ENCODE measurements at regions not wholly inside any gene's neighbourhood (a gene's known extent, or its start where the extent isn't known, plus 50 kb on each side); places are given as distances from the start of the nearest gene placed in this dataset.

DNA sequence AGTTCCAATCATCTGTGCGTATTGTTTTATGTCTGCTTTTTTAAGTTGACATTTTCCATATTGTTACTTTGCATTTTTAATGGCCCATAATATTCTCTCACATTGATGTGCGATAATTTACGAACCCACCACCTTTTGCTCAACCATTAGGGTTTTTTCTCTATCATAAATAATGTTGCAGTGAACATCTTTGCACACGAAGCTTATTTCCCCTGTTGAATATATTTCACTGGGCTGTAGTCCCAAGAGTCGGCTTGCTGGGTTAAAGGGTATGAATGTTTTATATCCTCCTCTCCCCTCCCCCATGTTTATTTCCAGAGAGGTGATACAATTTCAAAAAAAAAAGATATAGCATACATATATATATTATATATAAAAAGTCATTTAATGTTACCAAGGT, 272.7 kb upstream of the RGMA start:
- no peak overlapping the region for H3K27ac Mint-ChIP-seq
- no peak for ATAC-seq (replicated peaks in 1 of 4)
- no peak for DNase-seq
- no peaks in the 10 kb centered on the region for H3K36me3 Mint-ChIP-seq
- H3K9me3 ChIP-seq = no peaks in the 10 kb centered on the region
- H3K4me3 Mint-ChIP-seq = no peak overlapping the region
- H3K36me3 ChIP-seq (ENCODE audit: control insufficient read depth in 2 of 2, extremely low read depth in 1 of 2, insufficient read depth in 1 of 2, low read length in 1 of 2) = no peaks in the 10 kb centered on the region
- no peak overlapping the region for H3K27ac ChIP-seq (ENCODE audit: low read length)
- H3K9me3 Mint-ChIP-seq = no peaks in the 10 kb centered on the region
- H3K4me3 ChIP-seq (ENCODE audit: control insufficient read depth in 1 of 2, extremely low read depth in 1 of 2, low read length in 1 of 2) = no peak overlapping the region
- WGBS (ENCODE audit: insufficient coverage) = no CpG with 5 or more reads among the region's 5 CpGs
- H3K27me3 Mint-ChIP-seq = peaks cover 8 to 13% of the 10 kb centered on the region in 2 donors
- H3K4me1 ChIP-seq (ENCODE audit: control insufficient read depth in 1 of 2, extremely low read depth in 1 of 2, insufficient read depth in 2 of 2, low read length in 2 of 2) = no peaks in the 10 kb centered on the region
- ChIA-PET CTCF (no interaction called here), POLR2A (no interaction called here)
- peaks cover 0 to 14% of the 10 kb centered on the region in 2 experiments for H3K27me3 ChIP-seq (replicated peaks in 1 of 2; ENCODE audit: control insufficient read depth in 2 of 2, extremely low read depth in 1 of 2, insufficient read depth in 2 of 2, low read length in 1 of 2)
- no peaks in the 10 kb centered on the region for H3K4me1 Mint-ChIP-seq

DNA sequence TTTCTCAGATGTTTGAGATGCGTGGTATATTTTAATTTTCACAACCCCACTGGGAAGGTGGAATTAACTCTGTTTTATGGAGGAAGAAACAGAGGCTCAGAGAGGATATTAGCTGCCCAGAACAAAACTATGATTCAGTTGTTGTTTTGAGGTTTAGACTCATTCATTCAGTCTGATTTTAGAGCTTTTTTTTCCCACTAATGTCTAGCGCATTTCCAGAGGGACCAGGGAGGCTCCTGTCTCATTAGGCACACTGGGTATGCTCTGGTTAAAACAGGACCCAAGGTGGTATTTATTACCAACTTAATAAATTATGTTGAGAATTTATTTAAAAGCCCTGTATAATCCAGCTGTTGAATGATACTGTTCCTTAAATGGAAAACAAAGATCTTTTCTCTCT, 272.0 kb upstream of the RGMA start:
- no peak overlapping the region for H3K27ac ChIP-seq (ENCODE audit: low read length)
- no CpG with 5 or more reads among the region's 2 CpGs for WGBS (ENCODE audit: insufficient coverage)

DNA sequence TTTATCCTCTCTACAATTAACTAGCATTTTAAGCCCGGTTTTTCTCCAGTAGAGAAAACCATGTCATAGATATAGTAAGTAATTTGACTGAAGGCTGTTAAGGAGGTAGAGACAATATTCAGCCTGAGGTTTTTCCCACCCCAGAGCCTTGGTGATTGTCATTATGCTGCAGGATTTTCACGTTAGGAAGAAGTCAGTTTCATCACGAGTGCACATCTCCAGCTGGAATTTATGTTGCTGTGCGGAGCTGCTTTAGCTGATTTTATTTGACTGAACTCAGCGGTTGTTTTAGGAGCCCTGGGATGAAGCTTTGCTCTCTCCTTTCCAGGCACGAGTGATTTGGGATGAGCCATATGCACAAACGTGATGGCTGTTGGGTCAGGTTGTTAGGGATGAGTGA, 271.3 kb upstream of the RGMA start:
- 89% methylated on average over 3 of the region's 7 CpGs for WGBS (ENCODE audit: insufficient coverage)
- DNase-seq (no peak), ATAC-seq (replicated peaks in 1 of 4) (no peak)
- H3K27ac ChIP-seq (ENCODE audit: low read length) = no peak overlapping the region
- H3K36me3 ChIP-seq (ENCODE audit: control insufficient read depth in 2 of 2, extremely low read depth in 1 of 2, insufficient read depth in 1 of 2, low read length in 1 of 2) = no peaks in the 10 kb centered on the region
- no peak overlapping the region for H3K4me3 ChIP-seq (ENCODE audit: control insufficient read depth in 1 of 2, extremely low read depth in 1 of 2, low read length in 1 of 2)
- no peaks in the 10 kb centered on the region for H3K36me3 Mint-ChIP-seq
- no peak overlapping the region for H3K4me3 Mint-ChIP-seq
- no peaks in the 10 kb centered on the region for H3K4me1 ChIP-seq (ENCODE audit: control insufficient read depth in 1 of 2, extremely low read depth in 1 of 2, insufficient read depth in 2 of 2, low read length in 2 of 2)
- peaks cover 7 to 8% of the 10 kb centered on the region in 2 donors for H3K27me3 Mint-ChIP-seq
- H3K27me3 ChIP-seq (replicated peaks in 1 of 2; ENCODE audit: control insufficient read depth in 2 of 2, extremely low read depth in 1 of 2, insufficient read depth in 2 of 2, low read length in 1 of 2) = peaks cover 0 to 8% of the 10 kb centered on the region in 2 experiments
- H3K9me3 ChIP-seq = no peaks in the 10 kb centered on the region
- H3K27ac Mint-ChIP-seq = no peak overlapping the region
- ChIA-PET POLR2A (no interaction called here), CTCF (no interaction called here)
- no peaks in the 10 kb centered on the region for H3K9me3 Mint-ChIP-seq
- no peaks in the 10 kb centered on the region for H3K4me1 Mint-ChIP-seq

More for the DNA sequence above, 272.0 kb upstream of the RGMA start:
- peaks cover 8 to 13% of the 10 kb centered on the region in 2 donors for H3K27me3 Mint-ChIP-seq
- ATAC-seq (replicated peaks in 1 of 4) = no peak
- H3K36me3 ChIP-seq (ENCODE audit: control insufficient read depth in 2 of 2, extremely low read depth in 1 of 2, insufficient read depth in 1 of 2, low read length in 1 of 2) = no peaks in the 10 kb centered on the region
- no peaks in the 10 kb centered on the region for H3K36me3 Mint-ChIP-seq
- DNase-seq = no peak
- no peaks in the 10 kb centered on the region for H3K9me3 Mint-ChIP-seq
- no peaks in the 10 kb centered on the region for H3K4me1 ChIP-seq (ENCODE audit: control insufficient read depth in 1 of 2, extremely low read depth in 1 of 2, insufficient read depth in 2 of 2, low read length in 2 of 2)
- H3K4me1 Mint-ChIP-seq = no peaks in the 10 kb centered on the region
- ChIA-PET CTCF (no interaction called here), POLR2A (no interaction called here)
- no peak overlapping the region for H3K4me3 ChIP-seq (ENCODE audit: control insufficient read depth in 1 of 2, extremely low read depth in 1 of 2, low read length in 1 of 2)
- no peak overlapping the region for H3K4me3 Mint-ChIP-seq
- no peak overlapping the region for H3K27ac Mint-ChIP-seq
- peaks cover 0 to 13% of the 10 kb centered on the region in 2 experiments for H3K27me3 ChIP-seq (replicated peaks in 1 of 2; ENCODE audit: control insufficient read depth in 2 of 2, extremely low read depth in 1 of 2, insufficient read depth in 2 of 2, low read length in 1 of 2)
- no peaks in the 10 kb centered on the region for H3K9me3 ChIP-seq

DNA sequence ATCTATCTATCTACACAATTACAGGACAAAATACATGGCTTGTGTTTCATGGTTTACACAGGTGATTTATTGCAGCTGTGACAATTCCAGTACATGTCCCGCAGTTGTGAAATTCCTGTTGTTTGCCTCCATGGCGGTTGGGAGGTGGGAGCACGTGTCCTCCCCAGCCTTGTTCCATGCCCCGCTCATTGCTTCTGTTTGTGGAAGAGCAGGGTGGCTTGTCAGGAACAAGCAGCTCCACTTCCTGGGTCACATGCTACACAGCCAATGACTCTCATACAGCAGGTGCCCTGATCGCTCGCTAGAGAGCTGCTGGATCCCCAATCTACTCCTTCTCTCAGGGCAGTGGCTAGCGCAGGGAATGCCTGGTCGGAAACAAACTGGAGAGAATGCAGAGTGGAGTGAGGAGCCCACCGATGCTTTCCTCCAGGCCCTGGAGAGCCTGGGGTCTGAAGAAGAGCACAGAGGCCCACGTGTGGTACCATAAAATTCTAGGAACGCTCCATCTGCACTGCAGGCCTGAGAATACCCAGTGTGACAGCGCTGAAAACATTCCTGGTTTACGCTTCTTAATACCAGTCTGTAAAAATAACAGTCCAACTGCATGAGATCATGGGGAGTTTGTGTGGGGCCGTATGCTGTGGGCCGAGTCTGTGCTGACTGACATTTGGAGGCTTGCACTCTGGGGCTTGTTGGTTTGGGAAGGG, 270.6 kb upstream of the RGMA start:
- no peaks in the 10 kb centered on the region for H3K9me3 ChIP-seq
- H3K27ac Mint-ChIP-seq = no peak overlapping the region
- no peaks in the 10 kb centered on the region for H3K4me1 Mint-ChIP-seq
- ChIA-PET POLR2A (no interaction called here), CTCF (no interaction called here)
- DNase-seq = no peak
- peaks cover 0 to 8% of the 10 kb centered on the region in 2 experiments for H3K27me3 ChIP-seq (replicated peaks in 1 of 2; ENCODE audit: control insufficient read depth in 2 of 2, extremely low read depth in 1 of 2, insufficient read depth in 2 of 2, low read length in 1 of 2)
- WGBS (ENCODE audit: insufficient coverage) = 81% methylated on average over 12 of the region's 15 CpGs
- no peak overlapping the region for H3K4me3 Mint-ChIP-seq
- H3K27me3 Mint-ChIP-seq = peaks cover 4 to 5% of the 10 kb centered on the region in 2 donors
- no peaks in the 10 kb centered on the region for H3K36me3 Mint-ChIP-seq
- H3K9me3 Mint-ChIP-seq = no peaks in the 10 kb centered on the region
- H3K36me3 ChIP-seq (ENCODE audit: control insufficient read depth in 2 of 2, extremely low read depth in 1 of 2, insufficient read depth in 1 of 2, low read length in 1 of 2) = no peaks in the 10 kb centered on the region
- H3K27ac ChIP-seq (ENCODE audit: low read length) = no peak overlapping the region
- ATAC-seq (replicated peaks in 1 of 4) = no peak
- H3K4me1 ChIP-seq (ENCODE audit: control insufficient read depth in 1 of 2, extremely low read depth in 1 of 2, insufficient read depth in 2 of 2, low read length in 2 of 2) = no peaks in the 10 kb centered on the region
- H3K4me3 ChIP-seq (ENCODE audit: control insufficient read depth in 1 of 2, extremely low read depth in 1 of 2, low read length in 1 of 2) = no peak overlapping the region

DNA sequence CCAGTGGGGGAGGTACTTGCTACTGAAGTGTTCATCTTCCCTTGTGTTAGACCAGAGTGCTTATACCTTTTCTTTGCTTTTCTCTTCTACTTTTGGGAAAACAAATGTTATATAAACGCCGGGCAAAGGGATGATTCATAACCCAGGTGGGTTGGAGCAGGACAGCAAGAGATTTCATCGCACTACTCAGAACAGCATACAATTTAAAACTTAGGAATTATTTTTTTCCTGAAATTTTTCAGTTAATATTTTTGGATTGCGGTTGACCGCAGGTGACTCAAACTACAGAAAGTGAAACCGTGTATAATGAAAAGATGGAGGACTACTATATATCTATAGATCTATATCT, 270.0 kb upstream of the RGMA start:
- no peaks in the 10 kb centered on the region for H3K4me1 ChIP-seq (ENCODE audit: control insufficient read depth in 1 of 2, extremely low read depth in 1 of 2, insufficient read depth in 2 of 2, low read length in 2 of 2)
- H3K36me3 ChIP-seq (ENCODE audit: control insufficient read depth in 2 of 2, extremely low read depth in 1 of 2, insufficient read depth in 1 of 2, low read length in 1 of 2) = no peaks in the 10 kb centered on the region
- WGBS (ENCODE audit: insufficient coverage) = no CpG with 5 or more reads among the region's 6 CpGs
- no peaks in the 10 kb centered on the region for H3K9me3 Mint-ChIP-seq
- ChIA-PET CTCF (no interaction called here), POLR2A (no interaction called here)
- DNase-seq = no peak
- H3K4me3 ChIP-seq (ENCODE audit: control insufficient read depth in 1 of 2, extremely low read depth in 1 of 2, low read length in 1 of 2) = no peak overlapping the region
- H3K27ac Mint-ChIP-seq = no peak overlapping the region
- ATAC-seq (replicated peaks in 1 of 4) = no peak
- H3K4me3 Mint-ChIP-seq = no peak overlapping the region
- H3K36me3 Mint-ChIP-seq = no peaks in the 10 kb centered on the region
- H3K27me3 Mint-ChIP-seq = peaks cover under 1 to 2% of the 10 kb centered on the region in 2 donors
- no peaks in the 10 kb centered on the region for H3K9me3 ChIP-seq
- H3K4me1 Mint-ChIP-seq = no peaks in the 10 kb centered on the region
- peaks cover 0 to 8% of the 10 kb centered on the region in 2 experiments for H3K27me3 ChIP-seq (replicated peaks in 1 of 2; ENCODE audit: control insufficient read depth in 2 of 2, extremely low read depth in 1 of 2, insufficient read depth in 2 of 2, low read length in 1 of 2)
- H3K27ac ChIP-seq (ENCODE audit: low read length) = no peak overlapping the region

DNA sequence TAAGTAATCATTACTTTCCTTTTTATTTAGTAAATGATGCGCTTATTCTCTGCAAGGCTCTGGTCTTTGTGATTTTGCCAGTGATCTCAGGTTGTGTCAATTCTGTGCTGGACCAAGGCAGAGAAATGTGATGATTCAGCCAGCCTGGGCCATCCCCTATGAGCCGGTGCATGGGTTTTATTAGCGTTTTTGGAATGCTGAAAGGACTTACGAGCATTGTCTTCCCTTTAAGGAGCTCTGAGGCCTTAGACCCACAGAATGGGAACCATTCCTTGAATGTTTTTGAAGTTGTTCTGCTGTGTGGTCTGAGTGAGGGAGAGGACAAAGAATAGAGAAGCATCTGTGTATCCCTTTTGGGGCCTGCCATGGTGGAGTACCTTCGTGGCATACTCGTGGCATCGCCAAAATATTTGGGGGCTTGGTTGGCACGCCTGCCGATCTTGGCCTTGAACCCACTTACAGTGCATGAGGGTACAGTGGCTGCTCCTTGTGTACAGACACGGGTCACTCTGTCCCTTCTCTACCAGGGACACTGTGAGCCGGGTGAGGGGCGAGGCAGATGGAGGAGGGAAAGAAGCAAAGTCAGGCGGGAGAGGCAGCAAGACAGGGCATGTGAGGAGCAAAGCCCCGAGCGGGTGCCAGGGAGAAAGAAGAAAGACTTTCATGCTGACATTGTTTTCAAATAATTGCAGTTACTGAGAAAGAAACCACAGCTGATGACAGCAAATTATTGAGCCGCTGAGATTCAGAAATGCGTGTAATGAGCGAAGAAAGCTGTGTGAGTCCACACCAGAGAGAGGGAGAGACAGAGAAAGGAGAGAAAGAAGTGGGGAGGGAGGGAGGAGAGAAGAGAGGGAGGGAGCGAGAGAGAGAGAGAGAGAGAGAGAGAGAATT, 269.4 kb upstream of the RGMA start:
- Histone ChIP-seq H3K27ac (ENCODE audit: low read length) (no peak overlapping the region), H3K4me1 (ENCODE audit: control insufficient read depth in 1 of 2, extremely low read depth in 1 of 2, insufficient read depth in 2 of 2, low read length in 2 of 2) (no peaks in the 10 kb centered on the region), H3K27me3 (replicated peaks in 1 of 2; ENCODE audit: control insufficient read depth in 2 of 2, extremely low read depth in 1 of 2, insufficient read depth in 2 of 2, low read length in 1 of 2) (peaks cover 0 to 6% of the 10 kb centered on the region in 2 experiments), H3K36me3 (ENCODE audit: control insufficient read depth in 2 of 2, extremely low read depth in 1 of 2, insufficient read depth in 1 of 2, low read length in 1 of 2) (no peaks in the 10 kb centered on the region), H3K4me3 (ENCODE audit: control insufficient read depth in 1 of 2, extremely low read depth in 1 of 2, low read length in 1 of 2) (no peak overlapping the region), H3K9me3 (no peaks in the 10 kb centered on the region)
- Mint-ChIP-seq H3K27me3 (no peaks in the 10 kb centered on the region), H3K36me3 (no peaks in the 10 kb centered on the region), H3K9me3 (no peaks in the 10 kb centered on the region), H3K27ac (no peak overlapping the region), H3K4me1 (no peaks in the 10 kb centered on the region), H3K4me3 (no peak overlapping the region)
- ChIA-PET POLR2A (no interaction called here), CTCF (no interaction called here)
- DNase-seq (no peak), ATAC-seq (replicated peaks in 1 of 4) (no peak)
- 85% methylated on average over 16 of the region's 19 CpGs for WGBS (ENCODE audit: insufficient coverage)

Measured in T-cell (primary cell).